ENCODE measurements at regions not wholly inside any gene's neighbourhood (a gene's known extent, or its start where the extent isn't known, plus 50 kb on each side); places are given as distances from the start of the nearest gene placed in this dataset.

- DNase-seq (ENCODE audit: low read depth) = no peak
- TF ChIP-seq, protein P1, sequence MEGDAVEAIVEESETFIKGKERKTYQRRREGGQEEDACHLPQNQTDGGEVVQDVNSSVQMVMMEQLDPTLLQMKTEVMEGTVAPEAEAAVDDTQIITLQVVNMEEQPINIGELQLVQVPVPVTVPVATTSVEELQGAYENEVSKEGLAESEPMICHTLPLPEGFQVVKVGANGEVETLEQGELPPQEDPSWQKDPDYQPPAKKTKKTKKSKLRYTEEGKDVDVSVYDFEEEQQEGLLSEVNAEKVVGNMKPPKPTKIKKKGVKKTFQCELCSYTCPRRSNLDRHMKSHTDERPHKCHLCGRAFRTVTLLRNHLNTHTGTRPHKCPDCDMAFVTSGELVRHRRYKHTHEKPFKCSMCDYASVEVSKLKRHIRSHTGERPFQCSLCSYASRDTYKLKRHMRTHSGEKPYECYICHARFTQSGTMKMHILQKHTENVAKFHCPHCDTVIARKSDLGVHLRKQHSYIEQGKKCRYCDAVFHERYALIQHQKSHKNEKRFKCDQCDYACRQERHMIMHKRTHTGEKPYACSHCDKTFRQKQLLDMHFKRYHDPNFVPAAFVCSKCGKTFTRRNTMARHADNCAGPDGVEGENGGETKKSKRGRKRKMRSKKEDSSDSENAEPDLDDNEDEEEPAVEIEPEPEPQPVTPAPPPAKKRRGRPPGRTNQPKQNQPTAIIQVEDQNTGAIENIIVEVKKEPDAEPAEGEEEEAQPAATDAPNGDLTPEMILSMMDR (conservative IDR thresholded peaks at IDR 0.05; ENCODE audit: low read depth, low read length) = no peak
- H3K4me3 ChIP-seq (ENCODE audit: low read depth, low read length) = no peak overlapping the region
Measured at GRCh38 chr3:66133853-66134445, 86.9 kb upstream of the SLC25A26 start.

DNA sequence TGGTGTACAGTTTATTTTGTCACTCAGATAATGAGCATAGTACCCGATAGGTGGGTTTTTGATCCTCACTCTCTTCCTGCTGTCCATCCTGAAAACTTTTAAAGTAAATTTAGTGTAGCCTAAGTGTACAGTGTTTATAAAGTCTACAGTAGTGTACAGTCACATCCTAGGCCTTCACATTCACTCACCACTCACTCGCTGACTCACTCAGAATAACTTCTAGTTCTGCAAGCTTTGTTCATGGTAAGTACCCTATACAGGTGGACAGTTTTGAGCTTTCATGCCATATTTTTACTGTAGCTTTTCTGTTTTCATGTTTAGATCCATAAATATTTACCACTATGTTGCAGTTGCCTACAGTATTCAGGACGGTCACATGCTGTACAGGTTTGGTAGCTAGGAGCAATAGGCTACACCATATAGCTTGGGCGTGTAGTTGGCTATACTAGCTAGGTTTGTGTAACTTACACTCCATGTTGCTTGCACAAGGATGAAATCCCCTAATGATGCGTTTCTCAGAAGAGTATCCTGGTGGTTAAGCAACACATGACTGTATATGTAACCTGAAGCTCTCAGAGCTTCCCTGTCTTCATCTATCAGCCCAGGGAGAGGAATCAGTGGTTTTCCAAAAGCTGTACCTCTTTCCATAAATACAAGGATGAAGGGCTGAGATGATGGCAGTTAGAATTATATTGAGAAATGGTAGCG lies 87.6 kb upstream of the SLC25A26 start:
- TF ChIP-seq, protein P1 (conservative IDR thresholded peaks at IDR 0.05; ENCODE audit: low read depth, low read length) = no peak
- H3K4me3 ChIP-seq (ENCODE audit: low read depth, low read length) = no peak overlapping the region
- DNase-seq (ENCODE audit: low read depth) = no peak

- TF ChIP-seq, protein P1 (conservative IDR thresholded peaks at IDR 0.05; ENCODE audit: low read depth, low read length) = no peak
- no peak overlapping the region for H3K4me3 ChIP-seq (ENCODE audit: low read depth, low read length)
- DNase-seq (ENCODE audit: low read depth) = no peak
Measured at GRCh38 chr3:66128623-66129022, 89.9 kb upstream of the MAGI1 start.

GRCh38 chr3:66121318-66121717 lies 82.6 kb upstream of the MAGI1 start:
- no peak for DNase-seq (ENCODE audit: low read depth)
- TF ChIP-seq, protein P1 (conservative IDR thresholded peaks at IDR 0.05; ENCODE audit: low read depth, low read length) = no peak

DNA sequence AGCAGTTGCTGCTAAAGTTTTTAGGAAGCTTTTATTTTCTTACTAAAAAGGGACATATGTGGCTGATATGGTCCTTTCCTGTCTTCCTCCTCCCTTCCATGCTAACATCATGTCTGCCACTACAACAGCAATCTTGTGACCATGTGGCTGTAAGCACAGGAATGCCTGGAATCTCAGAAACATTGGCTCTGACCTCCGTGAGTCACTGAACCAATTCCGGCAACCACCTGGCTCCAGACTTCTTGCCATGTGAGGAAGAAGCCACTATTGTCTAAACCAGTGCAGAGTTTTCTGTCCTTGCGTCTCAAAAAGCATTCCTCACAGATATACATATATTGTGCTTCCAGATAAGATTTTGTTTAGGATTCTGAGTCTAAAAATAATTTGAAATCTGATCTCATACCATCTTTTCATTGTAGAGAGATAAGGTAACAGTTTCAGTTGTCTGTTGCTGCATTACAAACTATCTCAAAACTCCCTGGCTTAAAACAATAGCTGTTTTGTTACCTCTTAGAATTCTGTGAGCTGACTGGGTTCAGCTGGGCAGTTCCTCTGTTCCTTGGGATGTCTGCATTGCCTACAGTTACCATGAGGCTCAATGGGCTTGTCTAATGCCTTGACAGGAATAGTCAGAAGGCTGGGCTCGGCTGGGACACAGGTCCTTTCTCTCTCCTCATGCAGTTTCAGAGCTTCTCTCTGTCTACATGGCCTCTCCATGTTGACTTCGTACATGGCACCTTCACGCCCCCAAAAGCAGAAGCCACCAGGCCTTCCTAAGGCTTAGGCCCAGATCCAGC lies 77.3 kb upstream of the MAGI1 start:
- DNase-seq (ENCODE audit: low read depth) = peak; percentile 95
- H3K4me3 ChIP-seq (ENCODE audit: low read depth, low read length) = no peak overlapping the region
- TF ChIP-seq, protein P1 (conservative IDR thresholded peaks at IDR 0.05; ENCODE audit: low read depth, low read length) = no peak

More at GRCh38 chr3:66121318-66121717, 82.6 kb upstream of the MAGI1 start:
- H3K4me3 ChIP-seq (ENCODE audit: low read depth, low read length) = no peak overlapping the region

DNA sequence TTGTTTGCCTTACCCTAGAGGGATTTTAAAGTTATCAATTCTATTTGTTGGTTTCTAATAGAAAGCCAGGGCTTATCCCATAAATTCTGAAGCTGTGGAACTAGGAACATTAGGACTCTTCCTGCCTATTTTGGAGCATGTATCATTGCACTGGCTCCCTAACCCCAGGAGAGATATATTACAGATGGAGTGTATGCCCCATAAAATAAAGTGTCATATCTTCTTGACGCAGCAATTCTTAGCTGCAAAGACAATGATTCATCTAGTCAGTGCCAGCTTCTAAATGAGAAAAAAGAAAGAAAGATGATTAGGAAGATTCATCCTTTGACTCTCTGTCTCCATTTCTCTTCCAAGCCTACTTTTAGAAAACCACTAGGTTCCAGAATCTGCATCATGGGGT lies 74.8 kb upstream of the MAGI1 start:
- DNase-seq (ENCODE audit: low read depth) = no peak
- TF ChIP-seq, protein P1 (conservative IDR thresholded peaks at IDR 0.05; ENCODE audit: low read depth, low read length) = no peak
- no peak overlapping the region for H3K4me3 ChIP-seq (ENCODE audit: low read depth, low read length)

Measured in epithelial cell of proximal tubule (primary cell).